ENCODE measurements at regions not wholly inside any gene's neighbourhood (a gene's known extent, or its start where the extent isn't known, plus 50 kb on each side); places are given as distances from the start of the nearest gene placed in this dataset.

- Histone ChIP-seq H3K4me3 (no peak overlapping the region), H3K27ac (no peak overlapping the region), H3K36me3 (no peaks in the 10 kb centered on the region), H3K4me1 (replicated peaks) (no peaks in the 10 kb centered on the region), H3K27me3 (replicated peaks; ENCODE audit: insufficient read depth) (no peaks in the 10 kb centered on the region), H3K9me3 (no peaks in the 10 kb centered on the region)
- whole genome bisulfite sequencing, result 74% methylated on average over 1 of the region's 1 CpG
- no peak for DNase-seq (ENCODE audit: low spot score)
- intact Hi-C loops (cut with DNase I), result no loop called here
- TF ChIP-seq CTCF (IDR thresholded peaks at IDR 0.05) (no peak), POLR2AphosphoS5 (IDR thresholded peaks at IDR 0.05) (no peak), POLR2A (IDR thresholded peaks at IDR 0.05) (no peak)
These were observed 117.9 kb upstream of the SV2C start for GRCh38 chr5:75965292-75965691.

- WGBS, result 82% methylated on average over 2 of the region's 2 CpGs
- Histone ChIP-seq H3K4me3 (no peak overlapping the region), H3K9me3 (no peaks in the 10 kb centered on the region), H3K4me1 (replicated peaks) (no peaks in the 10 kb centered on the region), H3K36me3 (no peaks in the 10 kb centered on the region), H3K27me3 (replicated peaks; ENCODE audit: insufficient read depth) (no peaks in the 10 kb centered on the region), H3K27ac (no peak overlapping the region)
- TF ChIP-seq POLR2AphosphoS5 (IDR thresholded peaks at IDR 0.05), result no peak
- TF ChIP-seq POLR2A (IDR thresholded peaks at IDR 0.05), result no peak
- TF ChIP-seq CTCF (IDR thresholded peaks at IDR 0.05), result no peak
- DNase-seq (ENCODE audit: low spot score), result no peak
- intact Hi-C loops (cut with DNase I), result no loop called here
These were observed 119.2 kb upstream of the SV2C start for GRCh38 chr5:75964008-75964407.

- DNase-seq (ENCODE audit: low spot score), result no peak
- Histone ChIP-seq H3K4me3 (no peak overlapping the region), H3K27ac (no peak overlapping the region), H3K36me3 (no peaks in the 10 kb centered on the region), H3K4me1 (replicated peaks) (no peaks in the 10 kb centered on the region), H3K27me3 (replicated peaks; ENCODE audit: insufficient read depth) (no peaks in the 10 kb centered on the region), H3K9me3 (no peaks in the 10 kb centered on the region)
- intact Hi-C loops (cut with DNase I), result no loop called here
- TF ChIP-seq CTCF (IDR thresholded peaks at IDR 0.05) (no peak), POLR2AphosphoS5 (IDR thresholded peaks at IDR 0.05) (no peak), POLR2A (IDR thresholded peaks at IDR 0.05) (no peak)
- WGBS, result 87% methylated on average over 2 of the region's 2 CpGs
These were observed 119.6 kb upstream of the SV2C start for GRCh38 chr5:75963554-75963953.

- Histone ChIP-seq H3K9me3 (no peaks in the 10 kb centered on the region), H3K36me3 (no peaks in the 10 kb centered on the region), H3K4me3 (no peak overlapping the region), H3K4me1 (replicated peaks) (no peaks in the 10 kb centered on the region), H3K27ac (no peak overlapping the region), H3K27me3 (replicated peaks; ENCODE audit: insufficient read depth) (no peaks in the 10 kb centered on the region)
- no peak for TF ChIP-seq POLR2A (IDR thresholded peaks at IDR 0.05)
- TF ChIP-seq CTCF (IDR thresholded peaks at IDR 0.05), result no peak
- no peak for TF ChIP-seq POLR2AphosphoS5 (IDR thresholded peaks at IDR 0.05)
- 77% methylated on average over 1 of the region's 1 CpG for WGBS
- intact Hi-C loops (cut with DNase I), result no loop called here
- DNase-seq (ENCODE audit: low spot score), result no peak
These were observed 121.4 kb upstream of the SV2C start for GRCh38 chr5:75961818-75962217.

- TF ChIP-seq POLR2A (IDR thresholded peaks at IDR 0.05) (no peak), POLR2AphosphoS5 (IDR thresholded peaks at IDR 0.05) (no peak), CTCF (IDR thresholded peaks at IDR 0.05) (no peak)
- Histone ChIP-seq H3K4me1 (replicated peaks) (no peaks in the 10 kb centered on the region), H3K27ac (no peak overlapping the region), H3K4me3 (no peak overlapping the region), H3K9me3 (no peaks in the 10 kb centered on the region), H3K27me3 (replicated peaks; ENCODE audit: insufficient read depth) (no peaks in the 10 kb centered on the region), H3K36me3 (no peaks in the 10 kb centered on the region)
- intact Hi-C loops (cut with DNase I), result no loop called here
- no peak for DNase-seq (ENCODE audit: low spot score)
These were observed 123.1 kb upstream of the SV2C start for GRCh38 chr5:75960129-75960528.
